Panc1 (cell line): ENCODE measurements at regions not wholly inside any gene's neighbourhood (a gene's known extent, or its start where the extent isn't known, plus 50 kb on each side); places are given as distances from the start of the nearest gene placed in this dataset.

ENCODE experiments used
- ATAC-seq: fragments of 200-7000 bp; cut with Tn5 transposase; 2 replicates; pipeline ENCODE4 v1.9.1; 2020; ENCODE audit warnings: mild to moderate bottlenecking, moderate library complexity
- BruUV-seq: library from RNA; stranded (reverse); fragments of 400-500 nt; replicated peaks from 2 replicates; lab custom pipeline; 2021; lab: Mats Ljungman, UMichigan
- CTCF ChIA-PET: fragments of 300-600 bp; sonication (Branson Sonifier 250); formaldehyde crosslinking; loops from one replicate; lab custom pipeline; 2022; ENCODE audit warnings: antibody characterized with exemption; lab: Charles Lee
- POLR2A ChIA-PET: fragments of 300-600 bp; sonication (Branson Sonifier 250); formaldehyde crosslinking; loops from one replicate; lab custom pipeline; 2022; ENCODE audit warnings: antibody characterized with exemption; lab: Charles Lee
- DNase-seq: peaks from one replicate; pipeline ENCODE4 v3.0.0-alpha.2; 2010; ENCODE audit warnings: low read depth, low spot score
- H3K27ac ChIP-seq: 2 replicates; pipeline ENCODE4 v1.5.1; 2011; ENCODE audit warnings: mild to moderate bottlenecking, low read length, inconsistent platforms
- H3K27me3 ChIP-seq: fragments of 200-500 bp; sonication (Bioruptor generic); 2 replicates; pipeline ENCODE4 v1.6.0; 2014; ENCODE audit warnings: low read length, inconsistent platforms; ENCODE audit not compliant: control insufficient read depth, insufficient read depth
- H3K36me3 ChIP-seq: fragments of 200-500 bp; sonication (Bioruptor generic); 2 replicates; pipeline ENCODE4 v1.5.1; 2014; ENCODE audit warnings: inconsistent platforms, mild to moderate bottlenecking, low read length, moderate library complexity; ENCODE audit not compliant: control insufficient read depth, insufficient read depth
- H3K4me1 ChIP-seq: 2 replicates; pipeline ENCODE4 v1.5.1; 2011; ENCODE audit warnings: inconsistent platforms, mild to moderate bottlenecking, low read length, moderate library complexity; ENCODE audit not compliant: control insufficient read depth, insufficient read depth
- H3K4me3 ChIP-seq, 2 experiments: 2 replicates each; pipeline ENCODE4 v1.5.1; 2011 to 2012; ENCODE audit warnings: low read depth in 2 of 2, low read length in 2 of 2, mild to moderate bottlenecking in 2 of 2, inconsistent platforms in 1 of 2, moderate library complexity in 1 of 2
- H3K9me3 ChIP-seq: fragments of 200-500 bp; sonication (Bioruptor generic); 2 replicates; pipeline ENCODE4 v1.5.1; 2014; ENCODE audit warnings: low read depth, mild to moderate bottlenecking, inconsistent platforms, low read length, moderate library complexity; ENCODE audit not compliant: control insufficient read depth, insufficient read depth
- POLR2AphosphoS5 ChIP-seq: IDR thresholded peaks from 2 replicates; pipeline ENCODE4 v1.6.1; 2012; ENCODE audit warnings: mild to moderate bottlenecking, low read depth, low read length, moderate library complexity
- SIN3A ChIP-seq: IDR thresholded peaks from 2 replicates; pipeline ENCODE4 v1.6.1; 2012; ENCODE audit warnings: low read depth, mild to moderate bottlenecking, low read length, moderate library complexity, borderline replicate concordance; ENCODE audit not compliant: insufficient read depth
- TCF7L2 ChIP-seq: IDR thresholded peaks from 2 replicates; pipeline ENCODE4 v1.6.1; 2011; ENCODE audit warnings: mild to moderate bottlenecking, low read depth, low read length, inconsistent platforms
- in situ Hi-C: cut with HindIII; loops from 2 replicates; pipeline ENCODE4 v1.10.0; 2016; ENCODE audit warnings: low sequenced_read_pairs, low pct_unique_long_range_greater_than_20kb
- intact Hi-C: fragments of 100-400 bp; cut with micrococcal nuclease; formaldehyde crosslinking; loops from one replicate; pipeline ENCODE4 v1.10.0; 2022; ENCODE audit not compliant: unreplicated experiment
- TF ChIP-seq, protein P1 (sequence below): fragments of 450-650 bp; IDR thresholded peaks from 2 replicates; pipeline ENCODE4 v1.5.1; 2017; ENCODE audit warnings: mild to moderate bottlenecking
- TF ChIP-seq, protein P2 (sequence below), 2 experiments: IDR thresholded peaks; 2 replicates each; pipeline ENCODE4 v1.6.1; 2011 to 2012; ENCODE audit warnings: low read depth in 2 of 2, control low read depth in 1 of 2, low read length in 1 of 2, mild to moderate bottlenecking in 1 of 2, moderate library complexity in 1 of 2; ENCODE audit not compliant: insufficient read depth in 1 of 2

DNA sequence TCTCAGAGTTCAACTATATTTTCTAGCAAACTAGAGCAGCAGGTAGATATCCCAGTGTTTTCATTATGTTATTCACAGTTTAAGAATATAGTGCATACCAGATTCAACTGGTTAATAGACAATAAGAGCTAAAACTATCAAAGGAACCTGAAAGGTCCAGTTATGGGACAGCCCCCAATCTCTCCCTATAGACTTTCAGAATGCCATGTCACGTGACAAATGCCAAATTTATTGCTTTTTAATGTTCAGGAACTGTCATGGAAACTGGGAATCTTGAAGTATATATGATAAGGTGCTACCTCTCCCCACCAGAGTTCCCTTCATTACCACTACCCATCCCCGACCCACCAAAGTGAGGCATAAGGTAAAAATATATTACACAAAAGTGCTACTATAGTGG lies 629.0 kb upstream of the SEMA6A start:
- no peak for DNase-seq
- Histone ChIP-seq H3K9me3 (no peaks in the 10 kb centered on the region), H3K4me3 (no peak overlapping the region), H3K27ac (no peak overlapping the region), H3K4me1 (no peaks in the 10 kb centered on the region), H3K27me3 (no peaks in the 10 kb centered on the region), H3K36me3 (no peaks in the 10 kb centered on the region)
- in situ Hi-C loops (no loop called here), intact Hi-C loops (no loop called here)
- no peak for ATAC-seq
- POLR2A ChIA-PET = no interaction called here
- no TSS peak for BruUV-seq
- CTCF ChIA-PET = no interaction called here
- no peak for TF ChIP-seq TCF7L2
- no peak for TF ChIP-seq POLR2AphosphoS5
- TF ChIP-seq, protein P1, sequence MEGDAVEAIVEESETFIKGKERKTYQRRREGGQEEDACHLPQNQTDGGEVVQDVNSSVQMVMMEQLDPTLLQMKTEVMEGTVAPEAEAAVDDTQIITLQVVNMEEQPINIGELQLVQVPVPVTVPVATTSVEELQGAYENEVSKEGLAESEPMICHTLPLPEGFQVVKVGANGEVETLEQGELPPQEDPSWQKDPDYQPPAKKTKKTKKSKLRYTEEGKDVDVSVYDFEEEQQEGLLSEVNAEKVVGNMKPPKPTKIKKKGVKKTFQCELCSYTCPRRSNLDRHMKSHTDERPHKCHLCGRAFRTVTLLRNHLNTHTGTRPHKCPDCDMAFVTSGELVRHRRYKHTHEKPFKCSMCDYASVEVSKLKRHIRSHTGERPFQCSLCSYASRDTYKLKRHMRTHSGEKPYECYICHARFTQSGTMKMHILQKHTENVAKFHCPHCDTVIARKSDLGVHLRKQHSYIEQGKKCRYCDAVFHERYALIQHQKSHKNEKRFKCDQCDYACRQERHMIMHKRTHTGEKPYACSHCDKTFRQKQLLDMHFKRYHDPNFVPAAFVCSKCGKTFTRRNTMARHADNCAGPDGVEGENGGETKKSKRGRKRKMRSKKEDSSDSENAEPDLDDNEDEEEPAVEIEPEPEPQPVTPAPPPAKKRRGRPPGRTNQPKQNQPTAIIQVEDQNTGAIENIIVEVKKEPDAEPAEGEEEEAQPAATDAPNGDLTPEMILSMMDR = no peak
- TF ChIP-seq, protein P2, sequence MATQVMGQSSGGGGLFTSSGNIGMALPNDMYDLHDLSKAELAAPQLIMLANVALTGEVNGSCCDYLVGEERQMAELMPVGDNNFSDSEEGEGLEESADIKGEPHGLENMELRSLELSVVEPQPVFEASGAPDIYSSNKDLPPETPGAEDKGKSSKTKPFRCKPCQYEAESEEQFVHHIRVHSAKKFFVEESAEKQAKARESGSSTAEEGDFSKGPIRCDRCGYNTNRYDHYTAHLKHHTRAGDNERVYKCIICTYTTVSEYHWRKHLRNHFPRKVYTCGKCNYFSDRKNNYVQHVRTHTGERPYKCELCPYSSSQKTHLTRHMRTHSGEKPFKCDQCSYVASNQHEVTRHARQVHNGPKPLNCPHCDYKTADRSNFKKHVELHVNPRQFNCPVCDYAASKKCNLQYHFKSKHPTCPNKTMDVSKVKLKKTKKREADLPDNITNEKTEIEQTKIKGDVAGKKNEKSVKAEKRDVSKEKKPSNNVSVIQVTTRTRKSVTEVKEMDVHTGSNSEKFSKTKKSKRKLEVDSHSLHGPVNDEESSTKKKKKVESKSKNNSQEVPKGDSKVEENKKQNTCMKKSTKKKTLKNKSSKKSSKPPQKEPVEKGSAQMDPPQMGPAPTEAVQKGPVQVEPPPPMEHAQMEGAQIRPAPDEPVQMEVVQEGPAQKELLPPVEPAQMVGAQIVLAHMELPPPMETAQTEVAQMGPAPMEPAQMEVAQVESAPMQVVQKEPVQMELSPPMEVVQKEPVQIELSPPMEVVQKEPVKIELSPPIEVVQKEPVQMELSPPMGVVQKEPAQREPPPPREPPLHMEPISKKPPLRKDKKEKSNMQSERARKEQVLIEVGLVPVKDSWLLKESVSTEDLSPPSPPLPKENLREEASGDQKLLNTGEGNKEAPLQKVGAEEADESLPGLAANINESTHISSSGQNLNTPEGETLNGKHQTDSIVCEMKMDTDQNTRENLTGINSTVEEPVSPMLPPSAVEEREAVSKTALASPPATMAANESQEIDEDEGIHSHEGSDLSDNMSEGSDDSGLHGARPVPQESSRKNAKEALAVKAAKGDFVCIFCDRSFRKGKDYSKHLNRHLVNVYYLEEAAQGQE (IDR thresholded peaks at IDR 0.05; ENCODE audit: insufficient read depth in 1 of 2, low read depth in 2 of 2, low read length in 1 of 2) = no peak
- no peak for TF ChIP-seq SIN3A

DNA sequence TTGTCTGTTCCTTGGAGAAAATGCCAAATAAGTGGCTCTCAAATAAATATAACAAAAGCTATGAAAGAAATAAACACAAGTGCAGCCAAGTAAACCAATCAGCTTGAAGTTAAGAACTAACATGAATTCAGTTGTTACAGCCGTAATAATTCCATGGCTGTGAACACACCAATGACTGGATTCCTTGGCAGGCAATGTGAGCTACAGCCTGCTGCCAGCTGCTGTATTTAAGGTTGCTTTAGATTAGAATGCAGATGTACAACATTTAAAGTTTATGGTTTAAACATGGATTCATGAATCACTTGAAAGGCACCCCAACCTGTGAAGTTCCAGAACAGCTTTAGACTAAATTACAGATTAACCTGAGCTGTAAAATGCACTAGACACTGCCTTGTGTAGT lies 626.4 kb upstream of the SEMA6A start:
- ChIA-PET CTCF (no interaction called here), POLR2A (no interaction called here)
- Histone ChIP-seq H3K4me3 (no peak overlapping the region), H3K36me3 (no peaks in the 10 kb centered on the region), H3K27ac (no peak overlapping the region), H3K27me3 (no peaks in the 10 kb centered on the region), H3K9me3 (no peaks in the 10 kb centered on the region), H3K4me1 (no peaks in the 10 kb centered on the region)
- no peak for TF ChIP-seq SIN3A
- no peak for TF ChIP-seq TCF7L2
- TF ChIP-seq, protein P1 = no peak
- TF ChIP-seq, protein P2 (IDR thresholded peaks at IDR 0.05; ENCODE audit: insufficient read depth in 1 of 2, low read depth in 2 of 2, low read length in 1 of 2) = no peak
- TF ChIP-seq POLR2AphosphoS5 = no peak
- DNase-seq (no peak), ATAC-seq (no peak)
- in situ Hi-C loops = no loop called here
- intact Hi-C loops = no loop called here
- no TSS peak for BruUV-seq
